HG03521 (cell line): ENCODE measurements at regions not wholly inside any gene's neighbourhood (a gene's known extent, or its start where the extent isn't known, plus 50 kb on each side); places are given as distances from the start of the nearest gene placed in this dataset.
"Not testable (repeated sequence)": the region's sequence is repeated elsewhere in the genome, so short reads cannot be mapped to it uniquely, and the experiment has no call there.

Experiments used
- ATAC-seq: cut with Tn5 transposase; IDR thresholded peaks from one replicate; pipeline ENCODE4 v1.9.1; 2021; ENCODE audit warnings: mild to moderate bottlenecking, moderate library complexity; ENCODE audit not compliant: unreplicated experiment

DNA sequence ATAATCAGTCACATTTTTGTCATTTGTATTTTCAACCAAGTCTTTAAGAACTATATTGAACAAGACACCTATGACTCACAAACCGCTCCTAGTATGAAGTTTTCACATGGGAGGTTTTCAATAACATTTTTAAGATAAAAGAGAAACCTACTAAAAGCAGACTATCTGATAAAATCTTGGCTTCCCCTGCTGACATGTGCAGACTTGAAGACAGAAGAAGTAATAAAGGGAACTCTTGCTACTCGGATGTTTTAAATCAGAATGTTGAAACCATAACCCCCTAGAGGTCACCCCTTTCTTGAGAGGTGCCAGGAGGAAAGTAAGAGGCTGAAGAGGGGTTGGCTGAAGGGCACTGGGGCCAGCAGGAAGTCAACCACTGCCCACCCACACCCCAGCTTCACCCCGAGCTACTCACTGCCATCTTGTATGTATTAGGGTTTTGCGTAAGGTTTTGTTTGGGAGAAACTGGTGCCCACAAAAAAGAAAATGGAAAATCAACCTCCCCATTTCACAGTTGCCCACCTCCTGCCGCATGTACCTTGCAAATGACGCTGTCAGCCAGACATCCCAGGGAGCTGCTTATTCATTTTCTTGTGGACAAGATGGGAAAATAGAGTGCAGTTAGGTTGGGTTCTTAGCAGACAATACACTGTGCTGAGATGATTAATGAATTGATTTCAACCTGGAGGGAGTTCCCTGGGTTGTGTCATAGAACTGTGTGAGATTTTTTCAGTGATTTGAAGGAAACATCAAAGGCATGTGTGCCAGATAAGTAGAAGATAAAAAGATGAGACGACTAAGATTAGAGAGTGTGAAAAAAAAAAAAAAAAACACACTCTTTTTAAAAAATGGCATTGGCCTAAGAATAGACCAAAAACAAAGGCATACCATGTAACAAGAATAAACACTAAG, 83.2 kb upstream of the TAB2 start:
- no peak for ATAC-seq

DNA sequence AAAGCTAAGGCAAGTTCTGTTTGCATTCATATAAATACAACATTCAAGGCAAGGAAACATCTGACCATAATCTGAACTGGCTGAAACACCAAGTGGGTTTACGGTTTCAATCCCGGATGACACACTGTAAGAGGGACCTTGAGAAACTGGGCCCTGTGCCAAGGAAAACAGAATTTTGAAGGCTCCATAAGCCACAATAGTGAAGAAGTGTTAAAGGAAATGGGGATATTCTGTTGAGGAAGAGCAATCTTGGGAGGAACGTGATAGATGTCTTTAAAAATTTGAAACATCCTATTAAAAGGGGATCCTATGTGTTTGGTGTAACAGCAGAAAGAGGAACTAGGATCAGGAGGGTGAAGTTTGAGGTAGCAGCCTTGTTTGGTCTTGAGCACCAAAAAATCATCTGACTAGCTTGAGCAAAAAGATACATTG, 82.4 kb upstream of the TAB2 start:
- peak; percentile 88 for ATAC-seq

DNA sequence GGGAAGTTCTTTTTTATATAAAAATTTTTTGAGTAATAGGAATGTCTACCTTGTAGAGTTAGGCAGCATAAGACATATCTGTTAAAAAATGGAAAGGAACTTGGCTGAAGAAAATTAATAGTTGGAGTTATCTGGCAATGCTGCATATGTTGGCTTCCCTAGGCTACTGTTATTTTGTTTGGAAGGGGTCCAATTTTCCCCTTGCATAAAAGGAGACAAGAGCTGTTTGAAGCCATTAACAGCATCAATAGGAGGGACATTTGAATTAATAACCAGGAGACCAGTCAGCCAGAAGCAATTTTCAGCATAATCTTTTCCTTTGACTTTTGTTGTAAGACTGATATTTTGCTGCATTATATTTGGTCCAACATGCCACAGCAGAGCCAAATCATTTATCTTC, 80.9 kb upstream of the TAB2 start:
- no peak for ATAC-seq

DNA sequence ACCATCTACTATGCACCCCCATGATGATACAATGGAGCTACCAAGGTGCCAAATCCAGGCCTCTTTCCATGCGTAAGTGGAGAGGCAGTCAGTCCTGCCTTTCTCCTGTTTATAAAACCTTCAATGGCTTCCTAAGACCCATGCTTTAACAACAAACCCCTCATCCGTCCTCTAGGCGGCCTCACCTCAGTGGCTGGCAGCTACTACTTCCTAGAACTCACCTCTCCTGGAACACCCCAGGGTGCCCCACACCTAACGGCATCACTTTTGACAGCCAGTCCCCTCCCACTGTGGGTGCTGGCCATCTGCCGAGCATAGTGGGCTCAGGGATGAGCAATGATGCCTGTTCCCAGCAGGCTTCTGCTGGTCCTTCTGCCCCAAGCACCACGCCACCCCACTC, 80.0 kb upstream of the TAB2 start:
- no peak for ATAC-seq

DNA sequence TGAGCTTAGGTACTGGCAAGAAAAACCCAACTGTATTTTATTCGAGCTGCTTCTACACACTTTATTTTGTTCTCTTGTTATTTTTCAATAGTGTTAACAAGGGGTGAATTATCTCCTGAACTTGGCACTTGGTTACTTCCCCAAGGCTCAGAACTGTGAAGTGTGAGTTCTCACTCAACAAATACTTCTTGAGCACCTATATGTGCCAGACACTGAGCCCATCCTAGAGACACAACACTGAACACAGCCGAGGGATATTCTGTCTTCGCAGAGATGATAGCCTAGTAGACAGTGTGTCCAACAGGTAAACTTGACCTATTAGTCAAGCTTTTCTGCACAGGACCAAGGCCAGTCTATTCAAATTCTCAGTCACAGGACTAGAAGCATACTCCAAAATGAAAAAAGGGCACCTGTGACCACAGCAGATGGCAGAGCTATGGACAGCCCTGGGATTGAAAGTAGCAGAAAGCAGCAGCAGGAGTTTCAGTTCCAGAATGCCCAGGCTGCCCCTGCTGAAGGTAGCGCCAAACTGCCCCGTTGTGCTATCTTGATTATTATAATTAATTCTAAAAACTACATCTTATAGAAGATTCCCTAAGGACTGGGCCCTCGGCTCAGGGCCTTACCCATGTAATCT, 77.8 kb upstream of the TAB2 start:
- ATAC-seq, result no peak

DNA sequence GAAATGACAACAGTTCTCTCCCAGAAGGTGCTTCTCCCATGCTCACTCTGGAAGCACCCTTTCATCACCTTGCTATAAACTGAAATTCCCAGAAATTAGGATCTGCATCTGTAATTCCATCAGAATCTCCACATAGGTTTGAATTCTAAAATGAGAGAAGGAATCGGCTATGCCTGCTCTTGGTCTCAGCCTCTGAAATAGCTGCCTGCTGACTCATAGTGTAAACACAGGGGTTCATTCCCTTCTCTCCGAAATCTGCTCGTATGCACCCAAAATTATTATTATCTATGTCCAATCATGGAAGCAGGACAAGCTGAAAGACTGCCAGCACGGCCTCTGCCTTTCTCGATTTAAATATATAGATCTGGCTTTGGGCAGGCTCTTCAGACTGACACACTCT, 74.6 kb upstream of the TAB2 start:
- ATAC-seq, result no peak

DNA sequence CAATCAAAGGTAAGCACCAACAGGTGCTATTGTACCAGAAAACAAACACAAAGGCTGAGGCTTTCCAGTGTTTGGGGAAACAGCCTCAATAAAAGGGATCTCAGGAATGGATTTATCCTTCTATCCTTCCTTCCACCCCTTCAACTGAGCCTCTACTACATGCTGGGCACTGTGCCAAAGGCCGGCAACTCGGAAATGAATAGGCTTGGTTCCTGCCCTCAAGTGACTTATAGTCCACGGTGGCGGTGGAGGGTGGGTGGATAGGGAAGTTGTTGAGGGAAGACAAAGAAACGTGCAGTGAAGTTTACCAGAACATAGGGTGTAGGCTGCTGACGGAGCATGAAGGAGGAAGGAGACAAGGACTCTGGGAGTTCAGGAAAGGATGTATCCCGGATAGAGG, 73.4 kb upstream of the TAB2 start:
- no peak for ATAC-seq

DNA sequence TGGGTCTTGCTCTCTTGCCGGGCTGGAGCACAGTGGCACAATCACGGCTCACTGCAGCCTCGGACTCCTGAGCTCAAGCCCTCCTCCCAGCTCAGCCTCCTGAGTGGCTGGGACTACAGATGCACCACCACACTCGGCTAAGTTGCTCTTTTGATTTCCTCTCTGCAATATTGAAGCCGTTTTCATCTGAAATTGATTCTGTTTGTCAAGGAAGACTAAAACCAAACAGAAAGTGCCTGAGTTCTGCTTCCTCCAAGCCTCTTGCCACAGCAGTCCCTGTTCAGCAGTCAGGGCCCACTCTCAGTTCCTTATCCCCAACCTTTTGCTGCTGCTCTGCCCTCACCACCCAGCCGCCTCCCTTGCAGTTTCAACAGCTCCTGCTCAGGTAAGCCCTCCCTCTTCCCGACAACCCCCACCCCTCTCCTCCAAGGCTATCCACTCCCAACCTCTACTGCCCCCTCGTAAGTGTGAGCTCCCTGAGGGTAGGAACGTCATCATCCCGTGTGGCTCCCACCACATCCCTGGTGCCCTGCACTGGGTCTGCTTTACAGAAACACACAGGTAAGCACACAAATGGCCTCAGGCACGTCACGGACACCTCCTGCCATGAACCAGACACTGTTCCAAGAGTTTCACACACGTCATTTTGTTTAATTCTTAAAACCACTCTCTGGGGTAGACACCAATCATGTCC, 70.7 kb upstream of the TAB2 start:
- ATAC-seq, result peak; percentile 84

DNA sequence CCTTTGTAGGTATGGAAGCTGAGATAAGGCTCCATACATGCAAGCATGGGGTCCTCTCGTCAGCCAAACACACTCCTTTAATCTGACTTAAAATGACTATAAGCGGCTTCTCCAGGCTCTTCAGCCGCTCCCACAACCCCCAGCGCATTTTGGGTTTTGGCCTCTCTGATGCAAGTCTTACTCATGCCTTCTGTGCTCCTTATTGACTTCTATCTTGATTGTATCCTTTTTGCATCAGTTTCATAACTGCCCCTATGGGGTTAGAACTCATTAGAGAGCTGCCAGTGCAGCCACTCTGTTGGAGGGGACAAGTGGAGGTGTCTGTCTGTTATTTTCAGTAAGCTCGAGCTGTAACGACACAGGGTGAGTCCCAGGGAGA, 70.1 kb upstream of the TAB2 start:
- ATAC-seq, result no peak

DNA sequence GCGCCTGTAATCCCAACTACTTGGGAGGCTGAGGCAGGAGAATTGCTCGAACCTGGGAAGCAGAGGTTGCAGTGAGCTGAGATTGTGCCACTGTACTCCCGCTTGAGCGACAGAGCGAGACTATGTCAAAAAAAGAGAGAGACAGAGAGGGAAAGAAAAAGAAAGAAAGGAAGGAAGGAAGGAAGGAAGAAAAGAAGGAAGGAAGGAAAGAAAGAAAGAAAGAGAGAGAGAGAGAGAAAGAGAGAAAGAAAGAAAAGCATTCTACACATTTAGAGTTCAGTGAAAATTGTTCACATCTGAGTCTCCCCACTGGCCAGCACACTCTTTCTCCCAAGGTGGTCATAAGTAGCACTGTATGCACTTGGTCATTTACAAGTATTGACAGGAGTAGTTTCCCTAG, 69.2 kb upstream of the TAB2 start:
- not testable (repeated sequence) for ATAC-seq

DNA sequence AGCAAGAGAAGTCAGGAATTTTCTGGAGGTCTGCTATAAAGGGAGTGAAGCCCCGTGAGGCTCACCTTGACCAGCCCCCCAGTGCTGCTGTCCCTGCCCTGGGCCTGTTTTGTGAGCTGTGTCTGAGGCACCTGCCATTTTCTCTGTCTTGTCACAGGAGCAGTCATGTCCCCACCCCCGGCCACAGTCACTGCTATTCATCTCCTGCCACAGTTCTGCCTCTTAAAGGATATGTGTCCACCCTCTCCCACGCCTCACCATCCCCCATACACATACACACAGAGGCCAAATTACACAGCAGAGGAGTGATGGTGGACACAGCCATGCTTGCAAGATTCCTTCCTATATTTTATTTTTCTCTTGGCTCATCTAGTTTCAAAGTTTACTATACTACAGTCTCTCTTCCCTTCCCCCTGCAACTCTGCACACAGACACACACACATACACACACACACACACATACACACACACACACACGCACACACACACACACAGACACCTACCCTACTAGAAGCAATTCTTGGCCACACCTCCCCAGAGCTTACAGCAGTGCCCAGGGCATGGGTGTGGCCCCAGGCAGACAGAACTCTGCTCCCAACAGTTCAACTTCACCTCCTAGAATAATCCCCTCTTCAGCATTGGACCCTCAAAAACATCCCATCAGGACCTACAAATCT, 68.7 kb upstream of the TAB2 start:
- no peak for ATAC-seq

DNA sequence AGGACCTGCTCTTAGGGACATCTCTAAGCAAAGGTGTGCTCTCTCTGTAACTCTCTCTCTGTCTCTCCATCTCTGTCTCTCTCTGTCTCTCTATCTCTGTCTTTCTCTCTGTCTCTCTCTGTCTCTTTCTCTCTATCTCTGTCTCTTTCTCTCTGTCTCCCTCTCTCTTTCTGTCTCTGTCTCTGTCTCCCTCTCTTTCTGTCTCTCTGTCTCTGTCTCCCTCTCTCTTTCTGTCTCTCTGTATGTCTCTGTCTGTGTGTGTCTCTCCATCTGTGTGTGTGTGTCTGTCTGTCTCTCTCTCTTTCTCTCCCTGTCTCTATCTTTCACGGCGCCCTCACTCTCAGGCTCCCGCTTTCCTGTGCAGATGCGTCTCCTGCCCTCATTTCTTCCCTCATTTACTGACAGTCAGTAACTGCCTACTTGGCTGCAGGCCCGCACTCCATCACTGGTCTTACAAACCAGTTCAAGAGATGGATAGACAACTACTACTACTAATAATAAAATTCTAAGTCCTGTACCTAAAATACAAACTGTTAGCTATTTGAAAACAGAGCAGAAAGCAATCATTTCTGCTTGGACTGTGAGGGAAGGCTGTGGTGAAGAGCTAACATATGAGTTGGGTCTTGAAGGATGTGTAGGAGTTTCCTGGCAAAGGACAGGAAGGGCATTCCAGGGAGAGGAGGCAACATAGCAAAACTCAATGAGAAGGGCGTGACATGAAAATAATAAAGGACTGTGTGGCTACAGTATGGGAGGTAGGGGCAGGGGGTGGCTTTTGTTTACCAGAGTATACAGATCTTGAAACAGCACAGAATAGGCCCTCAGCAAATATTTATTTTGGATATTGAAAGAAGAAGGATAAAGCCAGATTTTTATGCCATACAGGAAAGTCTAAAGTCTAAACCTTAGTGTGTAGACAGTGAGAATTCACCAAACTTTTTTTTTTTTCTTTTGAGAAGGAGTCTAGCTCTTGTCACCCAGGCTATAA, 67.8 kb upstream of the TAB2 start:
- ATAC-seq, result no peak

DNA sequence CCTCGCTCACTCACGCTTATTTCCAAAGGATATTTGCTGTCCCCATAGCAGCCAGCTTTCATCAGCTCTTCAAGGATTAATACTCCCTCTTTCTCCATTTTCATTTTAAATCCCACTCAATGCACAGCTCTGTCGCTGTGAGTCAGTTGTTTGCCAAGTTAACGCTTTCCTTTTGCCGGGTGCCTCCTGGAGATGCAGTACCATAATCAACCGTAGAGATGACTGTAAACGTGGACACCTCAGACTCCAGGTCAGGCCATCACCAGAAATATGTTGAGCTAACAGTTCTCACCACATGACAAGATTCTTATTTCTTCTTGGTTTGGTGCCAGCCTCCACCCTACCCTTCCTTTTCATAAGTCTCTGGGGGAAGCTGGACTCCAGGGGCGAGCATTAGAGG, 66.6 kb upstream of the TAB2 start:
- no peak for ATAC-seq

DNA sequence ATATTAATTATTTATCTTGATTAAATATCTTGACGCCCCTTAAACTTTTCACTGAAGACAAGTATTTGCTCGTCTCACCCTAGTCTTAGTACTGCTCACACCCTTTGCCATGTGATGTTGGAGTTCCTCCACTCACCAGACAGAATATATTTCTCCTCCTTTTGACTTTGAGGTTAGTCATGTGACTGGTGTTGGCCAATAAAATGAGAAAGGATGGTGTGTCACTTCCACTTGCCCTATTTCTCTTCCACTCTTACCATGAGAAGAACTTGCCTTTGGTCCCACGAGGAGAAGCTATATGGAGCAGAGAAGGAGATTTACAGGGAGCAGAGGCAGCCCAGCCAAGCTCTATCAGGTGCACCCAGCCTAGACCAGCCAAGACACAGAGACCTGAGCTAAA, 64.9 kb upstream of the TAB2 start:
- no peak for ATAC-seq

DNA sequence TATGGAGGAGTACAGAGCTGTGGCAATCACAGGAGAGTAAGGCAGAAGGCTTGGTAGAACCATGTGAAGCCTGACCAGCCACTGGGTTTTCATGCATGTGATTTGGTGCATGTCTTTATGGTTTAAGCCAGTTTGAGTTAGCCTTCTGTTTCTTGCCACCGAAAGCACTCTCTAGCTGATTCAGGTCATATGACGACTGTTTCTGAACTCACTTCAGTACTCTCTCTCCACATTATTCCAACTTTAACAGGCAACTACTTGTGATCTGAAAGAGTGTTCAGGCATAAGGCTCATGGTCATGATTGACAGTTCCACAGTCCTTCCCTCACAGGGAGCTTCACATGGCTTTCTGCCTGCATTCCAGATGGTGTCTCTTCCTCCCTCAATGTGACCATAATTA, 63.3 kb upstream of the TAB2 start:
- no peak for ATAC-seq

DNA sequence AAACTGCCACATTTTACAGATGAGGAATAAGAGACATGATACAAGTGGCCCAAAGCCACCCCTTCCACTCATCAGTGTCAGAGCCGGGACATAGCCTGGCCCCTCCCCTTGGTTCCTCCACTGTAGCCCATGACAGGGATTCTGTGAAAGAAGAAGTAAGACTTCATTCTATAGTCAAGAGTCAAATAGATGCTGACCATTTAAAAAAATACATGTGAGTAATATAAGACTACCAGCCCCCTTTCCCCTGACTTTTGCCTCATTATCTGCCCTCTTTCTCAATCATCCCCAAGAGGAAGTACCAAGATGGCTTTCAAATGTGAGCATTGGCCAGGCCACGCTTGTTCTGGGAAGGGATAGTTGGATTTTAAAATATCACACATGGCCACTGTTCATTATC, 57.8 kb upstream of the TAB2 start:
- no peak for ATAC-seq

DNA sequence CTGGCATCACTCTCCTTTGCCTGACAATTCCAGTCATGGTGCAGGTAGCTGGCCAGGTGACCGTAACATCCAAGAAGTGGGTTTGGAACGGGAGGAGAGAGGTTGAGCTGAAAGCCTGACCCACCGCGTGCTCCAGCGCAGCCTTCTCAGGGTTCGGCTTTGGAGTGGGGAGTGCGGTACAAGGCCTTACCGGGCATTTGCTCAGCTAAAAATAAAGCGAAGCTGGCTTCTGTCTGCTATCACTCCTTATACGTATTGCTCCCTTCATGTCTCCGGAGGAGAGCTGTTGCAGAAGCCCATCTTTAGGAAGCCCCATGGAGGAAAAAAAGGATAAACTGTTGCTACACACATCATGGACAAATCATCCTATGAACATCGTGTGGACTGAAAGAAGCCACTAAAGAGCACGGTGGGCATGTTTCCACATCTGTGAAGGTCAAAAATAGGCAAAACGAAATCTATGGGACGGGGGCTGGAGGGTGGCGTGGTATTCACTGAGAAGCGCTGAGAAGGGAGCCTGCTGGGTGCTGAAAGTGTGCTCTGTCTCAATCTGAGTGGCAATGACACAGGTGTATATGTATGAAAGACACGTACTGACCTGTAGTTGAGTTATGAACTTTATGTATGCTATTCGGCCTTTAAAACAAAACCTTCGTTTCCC, 57.2 kb upstream of the TAB2 start:
- no peak for ATAC-seq

DNA sequence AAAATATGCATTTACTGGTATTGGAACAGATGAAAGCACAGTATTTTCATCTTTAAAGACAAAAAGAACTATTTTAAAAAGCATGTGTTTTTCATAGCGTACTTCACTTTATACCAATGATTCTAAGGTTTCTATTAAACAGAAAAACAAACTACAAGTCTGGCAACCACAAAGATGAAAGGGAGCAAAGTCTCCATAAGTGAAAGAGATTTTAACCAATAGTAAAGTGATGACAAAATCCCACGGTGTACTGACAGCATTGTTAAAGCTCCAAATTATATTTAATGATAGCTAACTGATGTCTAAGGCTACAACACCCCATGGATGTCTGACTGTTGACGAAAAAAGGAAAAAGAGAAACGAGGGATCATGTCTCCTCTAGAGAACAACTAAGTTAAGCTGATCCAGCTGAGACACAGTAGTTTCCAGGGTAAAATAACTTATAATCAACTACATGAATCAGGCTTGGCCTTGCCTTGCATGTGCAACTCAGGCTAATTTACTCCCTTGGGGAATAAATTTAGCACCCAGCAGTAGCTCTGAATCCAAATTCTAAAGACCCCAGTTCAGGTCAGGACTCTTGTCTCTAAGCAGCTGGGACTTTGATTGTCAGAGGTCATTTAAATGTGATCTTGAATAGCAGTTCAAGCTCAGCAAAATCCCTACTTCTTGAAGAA, 56.0 kb upstream of the TAB2 start:
- no peak for ATAC-seq

DNA sequence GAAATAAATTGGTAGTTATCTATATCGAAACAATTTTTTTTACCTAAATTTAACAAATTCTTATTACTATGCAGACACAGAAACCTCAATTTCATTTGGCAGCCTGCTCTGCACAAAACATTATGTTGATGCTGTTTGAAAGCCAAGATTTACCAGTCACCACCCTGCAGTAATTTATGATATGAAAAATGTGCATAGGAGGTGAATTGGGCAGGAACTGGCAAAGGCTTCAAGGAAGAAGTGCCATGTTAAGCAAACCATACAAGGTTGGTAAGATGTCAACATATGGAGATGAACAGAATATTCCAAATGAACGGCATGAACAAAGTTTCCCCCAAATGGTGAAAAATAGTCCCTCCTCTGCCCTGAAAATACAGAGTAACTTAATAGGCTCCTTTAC, 54.2 kb upstream of the TAB2 start:
- no peak for ATAC-seq
